Hematopoietic multipotent progenitor cell treated with erythropoietin and hydrocortisone succinate and interleukin-3 and kit ligand, for 4 days (in vitro differentiated cells): ENCODE measurements at regions not wholly inside any gene's neighbourhood (a gene's known extent, or its start where the extent isn't known, plus 50 kb on each side); places are given as distances from the start of the nearest gene placed in this dataset.
"Not testable (repeated sequence)": the region's sequence is repeated elsewhere in the genome, so short reads cannot be mapped to it uniquely, and the experiment has no call there.

Source experiments
- DNase-seq: peaks from one replicate; pipeline ENCODE4 v3.0.0-alpha.2; 2015

- no peak for DNase-seq
Observed at GRCh38 chr10:123323884-123324283, 169.7 kb downstream of the BUB3 start.

DNA sequence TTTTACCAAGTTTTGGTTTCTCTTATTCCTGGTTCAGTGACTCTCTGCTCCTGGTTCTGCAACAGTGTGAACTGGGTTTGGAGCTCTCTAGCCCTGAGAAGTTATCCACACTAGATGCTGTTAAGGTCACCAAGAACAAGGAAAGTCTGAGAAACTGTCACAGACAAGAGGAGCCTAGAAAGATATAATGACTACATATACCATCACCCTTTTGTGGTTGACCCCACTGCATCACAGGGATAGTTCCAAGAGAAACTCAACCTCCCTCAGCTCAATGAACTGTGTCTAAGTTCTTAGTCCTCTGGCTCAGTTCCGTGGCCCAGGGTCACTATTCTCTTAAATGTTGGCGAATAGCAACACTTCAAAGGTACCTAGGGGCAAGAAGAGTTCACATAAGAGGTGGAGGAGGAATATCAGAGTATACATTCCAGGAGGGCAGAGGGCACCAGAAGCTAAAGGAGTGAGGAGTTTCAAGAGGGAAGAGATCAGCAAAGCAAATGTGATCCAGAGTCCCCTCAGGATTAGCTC, 171.5 kb downstream of the BUB3 start:
- no peak for DNase-seq

- no peak for DNase-seq
Observed at GRCh38 chr10:123326674-123327073, 172.5 kb downstream of the BUB3 start.

GRCh38 chr10:123327450-123327849, 173.2 kb downstream of the BUB3 start:
- DNase-seq = no peak

DNA sequence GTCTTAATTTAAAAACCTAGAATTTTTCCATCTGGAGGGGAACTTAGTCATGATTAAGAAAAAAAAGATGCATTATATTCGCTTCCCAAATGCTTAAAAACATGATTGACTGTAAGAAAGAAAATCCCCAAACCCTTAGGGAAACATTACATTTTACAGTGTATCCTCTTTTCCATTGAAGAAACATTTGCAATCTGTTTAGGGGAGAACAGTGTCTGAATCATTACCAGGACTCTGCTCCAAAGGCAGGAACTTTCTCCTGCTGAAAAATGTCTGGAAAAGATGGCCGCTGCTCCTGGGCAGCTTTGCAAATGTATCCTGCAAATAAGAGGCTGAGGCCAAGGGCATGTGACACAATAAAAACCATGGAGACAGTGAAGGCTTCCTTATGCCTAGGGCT, 173.7 kb downstream of the BUB3 start:
- DNase-seq = no peak

GRCh38 chr10:123331438-123331837, 177.2 kb downstream of the BUB3 start:
- DNase-seq = no peak

GRCh38 chr10:123346581-123346980, 192.4 kb downstream of the BUB3 start:
- DNase-seq = no peak

DNA sequence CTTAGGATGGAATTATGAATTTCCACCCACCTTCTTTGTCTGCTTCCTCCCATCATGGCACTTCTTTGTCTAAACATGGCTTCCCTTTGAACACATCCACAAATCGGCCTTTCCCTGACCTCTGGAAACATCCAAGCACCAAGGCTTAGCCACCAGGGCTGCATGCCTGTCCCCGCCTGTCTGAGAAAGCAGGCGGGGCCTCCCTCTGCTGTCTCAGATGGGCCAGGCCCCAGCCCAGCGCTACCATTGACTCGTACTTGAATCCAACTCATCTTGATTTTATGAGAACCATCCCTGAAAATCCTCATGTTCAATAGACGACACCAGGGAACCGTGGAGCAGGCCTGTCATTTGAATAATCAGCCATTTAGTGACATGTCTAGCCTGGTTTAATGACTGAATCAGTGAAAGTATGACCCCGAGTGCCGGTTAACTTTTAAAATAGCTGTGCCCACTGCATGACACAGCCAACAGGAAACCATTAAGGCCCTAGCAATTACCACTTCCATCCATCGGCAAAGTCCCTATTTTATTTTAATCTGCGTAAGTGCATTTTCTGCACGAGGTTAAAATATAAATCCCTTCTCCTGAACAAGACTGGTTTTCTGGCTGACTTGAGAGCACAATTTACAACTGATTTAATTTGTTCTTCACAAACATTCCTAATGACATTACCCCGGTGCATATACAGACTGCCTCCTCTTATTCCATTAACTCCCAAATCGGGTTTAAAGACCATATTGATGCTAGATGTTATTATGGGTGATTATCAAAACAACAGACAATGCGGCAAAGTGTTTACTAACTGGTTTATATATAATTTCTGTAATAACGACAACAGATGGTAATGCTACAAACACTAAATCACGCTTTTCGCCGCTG, 194.7 kb downstream of the BUB3 start:
- DNase-seq = no peak

DNA sequence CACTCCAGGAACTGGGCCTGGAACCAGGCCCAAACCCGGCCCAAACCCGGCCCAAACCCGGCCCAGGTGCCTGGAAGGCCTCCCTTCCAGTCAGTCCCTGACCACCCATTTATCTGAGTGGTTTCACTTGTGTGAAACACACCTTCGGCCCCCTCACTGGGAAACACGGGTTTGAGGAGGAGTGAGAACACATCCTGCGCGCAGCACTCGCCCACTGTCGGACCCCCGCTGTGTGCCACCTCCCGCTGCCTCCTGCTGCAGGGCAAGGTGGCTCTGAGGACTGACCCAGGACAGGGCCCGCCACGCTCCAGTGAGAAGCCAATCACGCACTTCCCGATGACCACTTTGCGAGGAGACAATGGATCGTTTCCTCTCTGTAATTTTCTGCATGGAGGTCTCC, 197.5 kb downstream of the BUB3 start:
- DNase-seq = no peak

DNA sequence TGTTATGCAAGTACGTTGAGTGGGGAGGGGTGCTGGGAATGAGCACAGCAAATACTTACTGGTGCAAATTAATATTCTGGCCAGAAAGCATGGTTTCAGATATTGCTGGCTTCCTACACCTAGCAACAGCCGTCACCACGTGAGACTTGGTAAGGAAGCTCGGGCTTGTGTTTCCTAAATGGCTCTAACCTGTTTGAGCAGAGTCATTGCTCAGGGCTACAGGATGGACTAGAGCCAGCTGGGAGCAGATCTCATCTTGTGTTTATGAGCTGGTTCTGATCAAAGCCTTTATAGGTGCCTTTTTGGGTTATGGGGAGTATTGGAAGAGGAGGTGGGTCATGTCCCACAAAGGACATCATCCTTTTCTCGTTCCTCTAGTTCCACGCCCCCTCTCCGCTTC, 200.3 kb downstream of the BUB3 start:
- no peak for DNase-seq

GRCh38 chr10:123355748-123356481, 201.7 kb downstream of the BUB3 start:
- DNase-seq = no peak

GRCh38 chr10:123356799-123357198, 202.6 kb downstream of the BUB3 start:
- DNase-seq = no peak

DNA sequence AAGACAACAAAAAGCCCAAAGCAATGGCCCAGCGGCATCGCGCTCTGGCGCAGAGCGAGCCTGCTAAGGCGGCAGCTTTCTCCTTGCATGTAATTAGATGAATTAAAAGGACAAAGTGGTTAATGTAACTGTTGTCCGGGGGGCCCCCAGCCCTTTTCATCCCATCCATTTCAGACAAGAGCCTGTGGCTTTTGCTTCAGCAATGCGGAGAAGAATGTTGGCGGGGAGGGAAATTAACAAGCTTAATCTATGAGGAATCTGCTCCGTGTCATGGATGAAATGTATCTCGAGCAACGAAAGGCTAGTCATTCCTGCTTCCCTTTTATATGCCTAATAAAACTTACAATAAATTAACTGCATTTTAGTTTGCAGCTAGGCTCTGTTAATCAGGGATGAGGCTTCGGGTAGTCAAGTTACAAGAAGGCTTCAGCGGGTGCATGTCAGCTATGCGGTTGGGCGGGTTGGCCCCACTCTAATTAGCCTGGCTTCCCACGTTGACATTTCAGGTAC, 203.3 kb downstream of the BUB3 start:
- DNase-seq = no peak

DNA sequence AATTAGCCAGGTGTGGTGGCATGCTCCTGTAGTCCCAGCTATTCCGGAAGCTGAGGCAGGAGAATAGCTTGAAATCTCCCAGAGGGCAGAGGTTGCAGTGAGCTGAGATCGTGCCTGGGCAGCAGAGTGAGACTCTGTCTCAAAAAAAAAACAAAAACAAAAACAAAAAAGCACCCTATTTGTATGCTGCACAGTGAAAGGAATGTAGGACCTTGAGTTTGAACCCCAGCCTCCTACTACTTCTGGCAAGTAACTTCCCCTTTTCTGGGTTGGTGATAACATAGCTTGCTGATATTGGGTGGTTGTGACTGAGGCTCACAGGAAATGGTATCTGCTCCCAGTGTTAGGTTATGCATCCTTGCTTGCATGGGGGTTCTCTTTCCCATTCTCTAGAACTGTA, 205.3 kb downstream of the BUB3 start:
- peak; percentile 6 for DNase-seq

GRCh38 chr10:123361832-123362231, 207.6 kb downstream of the BUB3 start:
- DNase-seq = no peak

- DNase-seq = no peak
Observed at GRCh38 chr10:123367195-123367594, 213.0 kb downstream of the BUB3 start.

DNA sequence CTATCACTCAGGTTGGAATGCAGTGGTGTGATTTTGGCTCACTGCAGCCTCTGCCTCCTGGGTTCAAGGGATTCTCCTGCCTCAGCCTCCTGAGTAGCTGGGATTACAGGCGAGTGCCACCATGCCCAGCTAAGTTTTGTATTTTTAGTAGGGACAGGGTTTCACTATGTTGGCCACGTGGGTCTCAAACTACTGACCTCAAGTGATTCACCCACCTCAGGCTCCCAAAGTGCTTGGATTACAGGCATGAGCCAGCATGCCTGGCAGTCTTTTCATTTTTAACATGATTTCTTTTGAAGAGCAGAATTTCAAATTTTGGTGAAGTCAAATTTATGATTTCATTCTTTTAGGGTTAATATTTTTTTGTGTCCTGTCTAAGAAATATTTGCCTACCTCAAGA, 217.4 kb downstream of the BUB3 start:
- DNase-seq = not testable (repeated sequence)

- no peak for DNase-seq
Observed at GRCh38 chr10:123373591-123373990, 219.4 kb downstream of the BUB3 start.

DNA sequence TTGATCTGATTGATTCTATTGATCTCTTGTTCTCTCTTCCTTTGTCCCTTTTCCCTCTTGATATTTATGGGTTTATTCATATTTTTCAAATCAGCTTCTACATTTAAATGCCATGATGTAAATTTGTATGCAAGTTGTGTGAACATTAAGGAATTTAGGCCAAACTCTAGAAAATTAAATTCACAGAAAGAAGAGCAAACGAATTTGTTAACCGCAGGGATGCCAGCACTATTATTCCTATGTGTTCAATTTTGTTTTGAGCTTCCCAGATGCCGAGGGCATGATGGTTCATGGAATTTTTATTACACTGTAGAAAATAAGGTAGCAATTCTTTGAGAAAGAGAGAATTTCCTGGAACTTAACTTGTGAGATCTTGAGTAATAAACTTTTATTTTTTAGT, 220.9 kb downstream of the BUB3 start:
- DNase-seq = no peak

DNA sequence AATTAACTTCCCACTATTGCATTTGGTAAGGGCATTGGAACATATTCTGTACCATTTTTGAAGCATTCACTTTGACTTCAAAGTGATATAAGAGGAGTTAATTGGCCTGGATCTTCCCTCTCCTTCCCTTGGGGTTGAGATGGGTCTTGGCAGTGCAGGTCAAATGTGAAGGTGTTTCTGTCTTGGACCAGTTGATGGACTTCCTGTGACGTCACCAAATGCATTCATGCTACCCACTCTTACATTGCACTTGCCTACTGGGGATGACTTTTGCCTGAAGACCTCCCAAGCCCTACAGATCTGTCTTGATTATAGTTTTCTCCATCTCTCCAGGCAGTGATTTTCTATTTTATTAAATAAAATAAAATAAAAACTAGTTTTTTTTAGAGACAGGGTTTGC, 221.5 kb downstream of the BUB3 start:
- DNase-seq = no peak

DNA sequence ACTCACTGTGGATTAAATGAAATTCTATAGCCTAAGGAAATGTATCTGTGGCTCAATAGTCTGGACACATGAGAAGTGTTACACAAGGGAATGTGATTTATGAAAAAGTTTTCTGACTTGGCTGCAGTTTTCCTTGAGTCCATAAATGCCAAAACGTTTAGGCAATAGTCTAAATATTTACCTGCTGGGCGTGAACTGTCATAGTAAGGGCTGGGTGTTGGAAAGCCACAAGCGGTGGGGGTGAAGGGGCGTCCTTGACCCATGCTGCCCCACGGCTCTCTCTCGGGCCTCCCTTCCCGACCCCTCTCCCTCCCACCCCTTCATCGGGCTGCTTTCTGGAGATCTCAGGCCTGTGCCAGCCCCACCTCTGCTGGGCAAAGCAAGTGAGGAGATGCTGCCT, 223.7 kb downstream of the BUB3 start:
- no peak for DNase-seq

- no peak for DNase-seq
Observed at GRCh38 chr10:123378302-123378701, 224.1 kb downstream of the BUB3 start.

DNA sequence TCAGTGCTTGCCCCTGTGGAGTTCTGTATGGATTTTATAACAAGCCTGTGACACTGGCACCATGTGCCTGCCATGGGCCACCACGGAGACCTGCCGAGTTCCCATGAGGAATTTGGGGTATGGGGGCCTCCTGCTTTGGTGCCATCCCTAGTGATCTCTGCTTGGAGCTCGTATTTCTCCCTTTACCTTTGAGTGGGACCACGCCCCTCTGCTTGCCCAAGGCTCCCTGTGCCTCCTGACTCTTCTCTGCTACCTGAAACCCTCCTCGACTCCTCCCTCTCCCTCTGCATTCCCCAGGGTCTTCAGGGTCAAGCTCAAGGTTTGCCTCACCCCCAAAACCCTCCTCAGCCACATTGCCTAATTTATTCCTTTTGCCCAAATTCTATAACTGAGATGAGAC, 225.0 kb downstream of the BUB3 start:
- DNase-seq = no peak
